ENCODE measurements at regions not wholly inside any gene's neighbourhood (a gene's known extent, or its start where the extent isn't known, plus 50 kb on each side); places are given as distances from the start of the nearest gene placed in this dataset.

- no peak for DNase-seq (ENCODE audit: low read depth)
- no peak for TF ChIP-seq CTCF (IDR thresholded peaks at IDR 0.05; ENCODE audit: low read depth, low read length)
- TF ChIP-seq MYC (IDR thresholded peaks at IDR 0.05; ENCODE audit: low read depth, low read length): no peak
- TF ChIP-seq MAX (IDR thresholded peaks at IDR 0.05; ENCODE audit: low read depth, low read length): no peak
- no peak for TF ChIP-seq POLR2A (IDR thresholded peaks at IDR 0.05; ENCODE audit: extremely low read depth, insufficient read length)
- no peak overlapping the region for H3K4me3 ChIP-seq (ENCODE audit: low read depth, low read length)
These were observed 264.9 kb downstream of the EBLN2 start for GRCh38 chr3:73326396-73326795.

GRCh38 chr3:73327052-73327451 lies 265.6 kb downstream of the EBLN2 start:
- H3K4me3 ChIP-seq (ENCODE audit: low read depth, low read length): no peak overlapping the region
- no peak for DNase-seq (ENCODE audit: low read depth)
- TF ChIP-seq POLR2A (IDR thresholded peaks at IDR 0.05; ENCODE audit: extremely low read depth, insufficient read length) (no peak), MYC (IDR thresholded peaks at IDR 0.05; ENCODE audit: low read depth, low read length) (no peak), MAX (IDR thresholded peaks at IDR 0.05; ENCODE audit: low read depth, low read length) (no peak), CTCF (IDR thresholded peaks at IDR 0.05; ENCODE audit: low read depth, low read length) (no peak)

All from NB4 (cell line).